GM13977 (cell line): ENCODE measurements at regions not wholly inside any gene's neighbourhood (a gene's known extent, or its start where the extent isn't known, plus 50 kb on each side); places are given as distances from the start of the nearest gene placed in this dataset.
A peak's percentile ranks its signal among the peaks of the same experiment; 100 is the strongest.

Experiments
- DNase-seq: peaks from one replicate; pipeline ENCODE4 v3.0.0; 2012; ENCODE audit warnings: low spot score
- CTCF ChIP-seq: IDR thresholded peaks from 2 replicates; pipeline ENCODE4 v1.5.1; 2012; ENCODE audit warnings: mild to moderate bottlenecking, control low read depth; ENCODE audit not compliant: insufficient read depth; ENCODE audit errors: extremely low read depth, missing control alignments
- in situ Hi-C: fragments of 300-500 bp; cut with MboI; formaldehyde crosslinking; loops from one replicate; pipeline ENCODE4 v1.12.0; 2022; ENCODE audit warnings: low sequenced_read_pairs, low pct_unique_long_range_greater_than_20kb, mixed read lengths, inconsistent platforms; ENCODE audit not compliant: unreplicated experiment

GRCh38 chr3:157618075-157618760, 115.0 kb upstream of the VEPH1 start:
- in situ Hi-C loops, result loop anchor here (25.0 kb wide), 1 partner anchor 919 kb away; no protein-coding TSS in a partner anchor
- peak; percentile 59 for DNase-seq
- peak; percentile 52 for TF ChIP-seq CTCF

DNA sequence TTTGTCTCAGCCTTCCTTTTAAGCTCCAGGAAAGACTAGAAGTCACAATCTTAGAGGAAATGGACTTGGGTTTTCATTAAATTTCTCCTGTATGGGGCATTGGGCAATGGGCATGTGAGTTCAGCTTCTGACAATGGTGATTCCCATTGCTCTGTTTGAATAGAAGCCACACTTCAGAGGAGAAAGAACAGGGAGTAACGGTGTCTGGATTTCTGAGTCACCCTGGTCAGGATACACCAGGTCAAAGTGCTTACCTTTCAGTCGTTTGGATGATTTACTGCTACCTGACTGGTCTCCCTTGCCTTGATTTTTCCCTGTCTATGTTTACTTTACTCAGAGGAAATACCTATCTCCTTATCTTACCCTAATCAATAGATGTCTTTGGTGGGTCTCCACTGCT, 111.7 kb upstream of the VEPH1 start:
- in situ Hi-C loops, result loop anchor here (25.0 kb wide), 1 partner anchor 922 kb away; no protein-coding TSS in a partner anchor
- no peak for TF ChIP-seq CTCF
- no peak for DNase-seq

- no peak for TF ChIP-seq CTCF
- in situ Hi-C loops, result loop anchor here (25.0 kb wide), 1 partner anchor 926 kb away; no protein-coding TSS in a partner anchor
These were observed 108.4 kb upstream of the VEPH1 start for GRCh38 chr3:157611536-157612076.

GRCh38 chr3:157610876-157611535, 107.8 kb upstream of the VEPH1 start:
- in situ Hi-C loops, result loop anchor here (25.0 kb wide), 1 partner anchor 926 kb away; no protein-coding TSS in a partner anchor
- no peak for DNase-seq
- no peak for TF ChIP-seq CTCF

More at GRCh38 chr3:157611536-157612076, 108.4 kb upstream of the VEPH1 start:
- DNase-seq, result no peak

GRCh38 chr3:157607826-157608405, 104.7 kb upstream of the VEPH1 start:
- in situ Hi-C loops, result loop anchor here (25.0 kb wide), 1 partner anchor 929 kb away; no protein-coding TSS in a partner anchor
- no peak for TF ChIP-seq CTCF
- no peak for DNase-seq

- in situ Hi-C loops, result loop anchor here (25.0 kb wide), 1 partner anchor 930 kb away; no protein-coding TSS in a partner anchor
- DNase-seq, result no peak
These were observed 103.6 kb upstream of the VEPH1 start for GRCh38 chr3:157606852-157607197.

More at GRCh38 chr3:157606852-157607197, 103.6 kb upstream of the VEPH1 start:
- TF ChIP-seq CTCF, result no peak
